Cerebellar cortex (tissue), 1 donor: ENCODE measurements at regions not wholly inside any gene's neighbourhood (a gene's known extent, or its start where the extent isn't known, plus 50 kb on each side); places are given as distances from the start of the nearest gene placed in this dataset.

Experiments used
- DNase-seq: peaks from one replicate; pipeline ENCODE4 v3.0.0-alpha.2; 2015; ENCODE audit warnings: low spot score

DNA sequence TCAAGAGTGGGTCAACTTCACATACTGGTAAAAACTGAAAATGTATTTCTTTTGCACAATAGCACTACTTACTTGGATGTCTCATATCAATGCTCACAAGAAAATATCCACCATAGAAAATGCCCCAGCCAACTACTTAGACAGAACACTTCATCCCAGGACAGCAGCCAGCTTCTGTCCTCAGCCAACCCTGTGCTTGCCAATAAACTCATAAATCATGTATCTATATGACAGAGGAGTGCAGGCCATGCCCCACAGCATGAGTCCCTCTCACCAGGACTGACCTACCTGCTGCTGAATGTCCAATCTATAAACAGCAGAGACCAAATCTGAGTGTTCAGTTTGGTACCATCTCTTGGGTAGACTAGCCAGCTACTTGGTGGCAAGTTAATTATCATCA is 179.3 kb downstream of the OMA1 start:
- DNase-seq = no peak

DNA sequence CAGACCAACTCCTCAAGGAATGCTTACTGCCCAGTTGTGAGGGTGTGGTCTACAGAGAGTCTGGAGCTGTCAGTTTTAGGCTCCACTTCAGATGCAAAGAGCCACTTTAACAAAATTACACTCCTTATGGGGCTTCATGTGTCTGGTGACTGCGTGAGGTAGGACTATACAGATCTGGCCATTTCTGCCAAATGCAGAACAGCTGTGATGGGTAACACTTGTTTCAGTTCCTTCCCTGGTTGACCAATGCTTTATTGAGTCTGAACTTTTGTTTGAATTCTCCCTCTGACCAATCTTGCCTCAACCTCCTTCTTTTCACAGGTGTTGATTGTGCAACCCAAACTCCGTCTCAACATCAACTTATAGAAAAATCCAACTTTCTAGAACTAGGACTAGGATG is 181.2 kb downstream of the OMA1 start:
- no peak for DNase-seq

- DNase-seq = no peak
These were observed 182.9 kb downstream of the OMA1 start for GRCh38 chr1:58363585-58363984.

GRCh38 chr1:58361134-58361533 is 185.4 kb downstream of the OMA1 start:
- no peak for DNase-seq

DNA sequence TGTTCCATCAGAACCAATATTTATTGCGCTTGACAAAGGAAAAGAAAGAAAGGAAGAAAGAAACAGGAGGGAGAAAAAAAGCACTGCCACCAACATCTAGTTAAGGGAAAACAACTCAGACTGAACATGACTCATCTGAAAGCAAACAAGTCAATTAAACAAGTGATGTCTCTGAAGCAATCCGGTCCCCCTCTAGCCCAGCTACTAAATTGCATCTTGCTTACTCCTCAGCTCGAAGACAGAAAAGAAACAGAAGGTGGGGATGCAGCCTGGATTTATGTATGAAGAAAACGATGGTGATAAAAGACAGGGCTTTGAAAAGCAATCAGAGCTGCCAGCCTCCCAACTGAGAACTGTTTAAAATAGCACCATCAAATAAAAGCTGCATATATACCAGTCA is 188.2 kb downstream of the OMA1 start:
- DNase-seq = no peak

DNA sequence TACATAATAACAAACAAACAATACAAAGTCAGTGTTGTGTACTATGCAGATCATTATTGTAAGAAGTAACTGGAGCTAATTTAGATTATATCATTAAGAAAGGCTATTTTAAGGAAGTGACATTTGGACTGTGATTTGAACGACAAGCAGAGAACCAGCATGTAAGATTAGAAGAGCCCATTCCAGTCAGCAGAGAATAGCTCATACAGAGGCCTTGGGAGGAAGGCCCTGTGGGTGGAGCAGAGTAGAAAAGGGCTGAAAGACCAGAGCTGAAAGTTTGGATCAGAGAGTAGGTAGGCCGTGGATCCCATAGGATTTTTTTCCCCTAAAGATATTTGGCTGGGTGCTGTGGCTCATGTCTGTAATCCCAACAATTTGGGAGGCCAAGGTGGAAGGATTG is 190.1 kb downstream of the OMA1 start:
- DNase-seq = no peak

GRCh38 chr1:58353168-58353567 is 193.4 kb downstream of the OMA1 start:
- no peak for DNase-seq

DNA sequence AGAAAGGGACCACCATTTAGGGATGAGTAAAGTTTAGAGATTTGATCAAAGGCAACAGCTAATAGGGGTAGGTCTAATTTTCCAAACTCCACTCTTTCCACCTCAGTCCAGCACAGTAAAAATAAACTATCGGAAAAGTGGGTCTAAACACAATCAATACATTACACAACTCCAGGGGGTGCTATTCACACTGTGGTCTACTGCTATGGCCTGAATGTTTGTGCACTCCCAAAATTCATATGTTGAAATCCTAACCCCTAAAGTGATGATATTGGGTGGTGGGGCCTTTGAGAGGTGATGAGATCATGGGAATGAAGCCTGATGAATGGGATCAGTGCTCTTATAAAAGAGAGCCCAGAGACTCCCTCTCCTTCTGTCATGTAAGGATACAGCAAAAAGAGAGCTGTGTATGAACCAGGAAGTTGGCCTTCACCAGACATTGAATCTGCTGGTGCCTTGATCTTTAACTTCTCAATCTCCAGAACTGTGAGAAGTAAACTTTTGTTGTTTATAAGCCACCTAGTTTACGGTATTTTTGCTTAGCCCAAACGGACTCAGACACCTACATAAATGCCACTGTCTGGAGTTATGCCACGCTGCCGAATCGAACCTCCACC is 193.9 kb downstream of the OMA1 start:
- no peak for DNase-seq

GRCh38 chr1:58346036-58346355 is 200.5 kb downstream of the OMA1 start:
- no peak for DNase-seq

DNA sequence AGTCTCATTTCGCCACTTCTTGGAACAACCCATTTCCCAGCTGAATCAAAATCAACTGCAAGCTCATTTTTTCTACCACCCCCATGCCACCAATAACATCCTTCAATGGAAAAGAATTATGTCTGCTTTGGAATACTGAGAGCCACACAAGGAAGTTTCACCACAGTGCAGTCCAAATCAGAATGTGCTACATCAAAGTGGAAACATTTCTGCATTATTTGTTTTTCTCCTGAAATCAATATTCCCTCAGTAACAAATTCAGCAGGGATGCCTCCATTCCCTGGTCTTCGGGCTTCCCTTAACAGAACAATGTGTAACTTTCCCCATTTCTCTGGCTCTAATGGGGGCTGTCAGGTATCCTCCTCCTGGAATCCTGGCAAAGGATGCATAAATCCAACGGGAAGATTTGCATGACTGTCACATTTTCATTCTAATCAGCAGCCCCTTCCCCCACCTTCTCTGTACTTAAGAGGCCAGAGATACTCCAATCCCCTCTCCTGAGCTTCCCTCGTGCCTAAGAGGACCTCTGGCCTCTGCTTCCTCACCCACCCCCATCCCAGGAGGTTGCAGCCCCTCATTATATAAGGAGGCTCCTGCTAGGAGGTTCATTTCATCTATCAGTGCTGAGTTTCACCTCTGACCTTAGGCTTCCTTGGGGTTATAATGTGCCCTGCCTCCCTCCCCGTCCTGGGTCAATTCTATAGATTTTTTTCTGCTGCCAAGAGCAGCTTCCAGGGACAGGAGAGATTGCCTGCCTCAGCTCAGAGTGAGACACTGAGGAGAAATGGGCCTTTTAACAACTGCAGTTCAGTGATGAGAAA is 201.1 kb downstream of the OMA1 start:
- no peak for DNase-seq

GRCh38 chr1:58340185-58340584 is 206.3 kb downstream of the OMA1 start:
- no peak for DNase-seq

GRCh38 chr1:58338081-58338480 is 208.4 kb downstream of the OMA1 start:
- no peak for DNase-seq

DNA sequence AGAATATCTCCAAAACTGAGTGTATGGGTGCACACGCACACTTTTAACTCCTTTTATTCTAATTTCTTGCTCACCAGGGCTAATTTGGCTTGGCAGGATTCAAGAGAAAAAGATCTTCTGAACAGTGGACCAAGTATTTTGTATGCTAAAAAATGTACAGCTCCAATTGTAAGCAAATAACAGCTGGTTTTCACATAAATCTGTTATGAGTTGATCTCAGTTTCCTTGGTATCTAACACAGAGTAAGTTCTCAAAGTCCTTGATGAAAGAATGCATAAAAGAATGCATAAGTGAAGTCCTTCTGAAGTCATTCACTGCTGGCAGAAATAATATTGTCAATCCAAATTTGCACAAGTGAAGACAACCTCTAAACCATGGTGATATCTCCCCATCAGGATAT is 213.0 kb downstream of the OMA1 start:
- no peak for DNase-seq

DNA sequence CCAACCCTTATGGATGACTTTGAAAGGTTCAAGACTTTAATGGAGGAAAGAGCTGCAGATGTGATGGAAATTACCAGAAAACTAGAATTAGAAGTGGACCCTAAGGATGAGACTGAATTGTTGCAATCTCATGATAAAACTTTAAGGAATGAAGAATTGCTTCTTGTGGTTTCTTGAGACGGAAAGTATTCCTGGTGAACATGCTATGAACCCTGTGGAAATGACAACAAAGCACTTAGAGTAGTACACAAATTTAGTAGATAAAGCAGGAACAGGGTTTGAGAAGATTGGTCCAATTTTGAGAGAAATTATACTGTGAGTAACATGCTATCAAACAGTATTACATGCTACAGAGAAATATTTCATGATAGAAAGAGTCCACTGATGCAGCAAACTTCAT is 215.4 kb downstream of the OMA1 start:
- no peak for DNase-seq

DNA sequence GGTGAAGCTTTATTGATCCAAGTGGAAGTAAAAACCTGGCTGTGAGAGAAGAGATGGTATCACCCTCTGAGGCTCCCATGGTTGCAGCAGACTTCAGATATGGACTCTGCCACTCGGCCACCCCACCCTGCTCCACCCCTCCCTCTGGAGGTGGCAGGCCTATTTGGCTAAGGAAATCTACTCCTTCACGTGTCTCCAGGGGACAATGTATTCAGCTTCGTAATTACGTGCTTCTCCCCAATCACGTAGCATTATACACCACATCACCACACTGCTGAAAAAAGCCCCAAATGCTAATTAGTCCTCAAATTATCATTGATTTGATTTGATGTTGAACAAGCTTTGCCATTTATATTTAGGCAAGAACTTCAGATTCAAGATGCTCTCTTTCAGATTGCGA is 220.7 kb downstream of the OMA1 start:
- no peak for DNase-seq

- no peak for DNase-seq
These were observed 222.0 kb downstream of the OMA1 start for GRCh38 chr1:58324558-58324957.

DNA sequence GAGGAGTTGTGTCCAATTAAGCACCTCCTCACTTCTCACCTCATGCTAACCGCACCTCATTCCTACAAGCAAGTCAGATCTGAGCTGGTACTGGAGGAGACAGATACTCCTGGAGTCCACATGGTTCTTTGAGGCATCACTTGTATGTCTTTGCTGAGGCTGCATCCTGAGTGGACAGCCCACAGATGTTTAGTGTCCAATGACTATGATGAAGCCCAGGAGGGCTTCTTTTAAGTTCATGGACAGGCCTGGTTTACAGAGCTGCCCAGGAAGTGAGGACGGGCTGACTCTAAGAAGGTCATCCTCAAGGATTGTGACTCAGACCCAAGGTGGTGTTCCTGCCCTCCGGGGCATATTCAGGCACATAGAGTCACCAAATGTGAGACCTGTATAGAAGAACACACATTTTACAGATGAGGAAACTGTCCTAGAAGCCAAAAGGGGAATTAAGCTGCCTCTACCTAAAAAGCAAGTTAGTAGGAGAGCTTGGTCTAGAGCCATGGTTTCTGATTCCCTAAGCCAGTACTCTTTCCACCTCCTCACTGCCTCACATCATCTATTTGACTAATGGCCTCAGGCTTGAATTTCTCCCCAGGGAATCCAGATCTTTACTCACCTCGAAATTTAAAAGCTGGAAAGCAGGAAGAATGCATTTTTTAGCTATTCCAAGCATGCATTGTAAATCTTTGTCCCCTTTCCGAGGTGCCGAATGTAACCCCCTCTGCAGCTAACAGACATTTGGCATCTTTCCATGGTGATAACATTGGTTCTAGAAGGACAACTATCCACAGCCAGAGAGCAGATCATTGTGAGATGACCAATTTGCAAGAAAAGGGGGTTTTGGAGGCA is 228.1 kb downstream of the OMA1 start:
- DNase-seq = no peak

DNA sequence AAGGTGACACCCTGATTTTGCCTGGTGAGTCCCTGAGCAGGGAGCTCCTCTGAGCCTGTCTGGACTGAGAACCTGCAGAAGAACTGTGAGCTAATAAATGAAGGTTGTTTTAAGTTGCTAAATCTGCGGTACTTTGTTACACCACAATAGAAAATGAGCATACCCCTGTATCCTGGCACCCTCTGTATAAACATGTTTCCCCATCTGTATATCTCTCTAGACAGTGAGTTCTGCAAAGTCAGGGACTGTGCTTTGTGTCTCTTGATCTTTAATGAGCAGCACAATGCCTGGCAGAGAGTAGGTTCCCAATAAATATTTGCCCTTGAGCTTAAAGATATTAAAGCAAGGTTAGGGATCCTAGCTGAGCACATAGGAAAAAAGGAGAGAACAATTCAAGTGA is 228.8 kb downstream of the OMA1 start:
- DNase-seq = no peak

GRCh38 chr1:58317086-58317485 is 229.4 kb downstream of the OMA1 start:
- no peak for DNase-seq

DNA sequence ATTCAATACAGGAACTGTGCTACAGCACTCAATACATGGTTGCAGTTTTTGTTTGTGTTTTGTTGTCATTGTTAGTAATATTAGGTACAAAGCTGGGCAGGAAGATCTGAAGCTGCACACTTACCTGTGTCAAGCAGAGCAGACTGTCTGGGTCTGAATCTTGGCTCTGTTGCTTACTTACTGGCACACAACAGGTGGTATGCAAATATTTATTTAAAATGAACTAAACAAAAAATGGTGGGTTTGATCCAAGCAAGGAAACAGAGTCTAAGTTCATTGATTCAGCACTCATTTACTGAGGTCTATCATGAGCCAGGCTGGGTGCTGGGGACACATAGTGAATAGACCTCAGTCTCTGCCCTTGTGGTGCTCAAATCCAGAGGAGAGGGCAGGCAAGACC is 230.4 kb downstream of the OMA1 start:
- no peak for DNase-seq

- no peak for DNase-seq
These were observed 233.5 kb downstream of the OMA1 start for GRCh38 chr1:58312971-58313563.

DNA sequence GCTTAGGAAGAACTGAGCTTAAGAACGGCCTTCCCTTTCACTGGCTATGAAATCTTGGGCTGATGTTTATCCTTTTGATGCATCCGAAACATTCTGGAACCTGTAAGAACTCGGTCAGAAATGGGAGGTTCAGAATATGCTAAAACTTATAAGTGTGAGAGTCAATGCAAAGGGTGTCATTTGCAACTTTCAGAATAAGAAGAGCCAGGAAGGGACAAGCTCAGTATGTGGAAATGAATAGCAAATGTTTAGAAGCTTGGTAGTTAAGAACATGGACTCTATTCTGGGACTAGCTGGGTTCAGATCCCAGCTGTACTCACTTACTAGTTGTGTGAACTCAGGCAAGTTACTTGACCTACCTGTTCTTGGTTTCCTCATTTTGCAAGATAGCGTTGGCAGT is 234.1 kb downstream of the OMA1 start:
- no peak for DNase-seq

DNA sequence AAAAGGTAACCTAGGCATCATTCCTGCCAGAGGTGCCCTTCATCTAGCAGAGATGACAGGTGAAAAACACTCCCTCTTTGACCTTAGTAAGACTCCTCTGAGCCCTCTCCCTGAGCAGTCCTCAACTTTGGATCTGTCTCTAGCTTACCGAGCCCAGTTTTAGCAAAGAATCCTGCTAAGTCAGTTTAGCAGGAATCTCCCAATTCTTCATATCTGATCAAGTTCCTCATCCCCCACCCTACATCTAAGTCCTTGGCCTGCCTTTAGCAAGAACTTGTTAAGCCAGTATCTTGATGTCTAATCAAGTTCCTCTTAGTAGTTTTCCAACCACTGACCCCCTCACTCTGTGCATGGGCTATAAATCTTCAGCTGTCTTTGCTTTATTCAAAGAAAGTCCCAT is 235.6 kb downstream of the OMA1 start:
- no peak for DNase-seq
